ENCODE measurements at regions not wholly inside any gene's neighbourhood (a gene's known extent, or its start where the extent isn't known, plus 50 kb on each side); places are given as distances from the start of the nearest gene placed in this dataset.

DNA sequence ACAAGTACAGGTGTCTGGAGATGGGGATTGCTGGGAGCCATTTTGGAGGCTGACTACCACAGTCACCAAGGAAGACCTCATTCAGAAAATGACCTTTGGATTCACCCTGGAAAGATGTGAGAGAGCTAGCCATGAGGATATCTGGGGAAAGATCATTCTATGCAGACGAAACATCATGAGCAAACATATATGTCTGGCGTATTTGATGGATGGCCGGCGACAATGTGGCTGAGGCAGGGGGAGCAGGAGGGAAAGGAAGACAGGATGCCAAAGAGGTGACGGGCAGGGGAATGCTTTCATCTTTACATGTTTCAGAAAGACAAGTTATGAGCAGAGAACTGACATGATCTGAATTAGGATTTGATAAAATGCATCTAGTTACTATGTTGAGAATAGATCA, 61.5 kb upstream of the SOX13 start:
- no peak for TF ChIP-seq POLR2A (IDR thresholded peaks at IDR 0.05)
- TF ChIP-seq, protein P1, sequence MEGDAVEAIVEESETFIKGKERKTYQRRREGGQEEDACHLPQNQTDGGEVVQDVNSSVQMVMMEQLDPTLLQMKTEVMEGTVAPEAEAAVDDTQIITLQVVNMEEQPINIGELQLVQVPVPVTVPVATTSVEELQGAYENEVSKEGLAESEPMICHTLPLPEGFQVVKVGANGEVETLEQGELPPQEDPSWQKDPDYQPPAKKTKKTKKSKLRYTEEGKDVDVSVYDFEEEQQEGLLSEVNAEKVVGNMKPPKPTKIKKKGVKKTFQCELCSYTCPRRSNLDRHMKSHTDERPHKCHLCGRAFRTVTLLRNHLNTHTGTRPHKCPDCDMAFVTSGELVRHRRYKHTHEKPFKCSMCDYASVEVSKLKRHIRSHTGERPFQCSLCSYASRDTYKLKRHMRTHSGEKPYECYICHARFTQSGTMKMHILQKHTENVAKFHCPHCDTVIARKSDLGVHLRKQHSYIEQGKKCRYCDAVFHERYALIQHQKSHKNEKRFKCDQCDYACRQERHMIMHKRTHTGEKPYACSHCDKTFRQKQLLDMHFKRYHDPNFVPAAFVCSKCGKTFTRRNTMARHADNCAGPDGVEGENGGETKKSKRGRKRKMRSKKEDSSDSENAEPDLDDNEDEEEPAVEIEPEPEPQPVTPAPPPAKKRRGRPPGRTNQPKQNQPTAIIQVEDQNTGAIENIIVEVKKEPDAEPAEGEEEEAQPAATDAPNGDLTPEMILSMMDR (IDR thresholded peaks at IDR 0.05 in 8 of 11, conservative IDR thresholded peaks at IDR 0.05 in 3 of 11): no peak
- TF ChIP-seq POLR2AphosphoS5 (IDR thresholded peaks at IDR 0.05): no peak
